Lower leg skin (tissue), 3 donors: ENCODE measurements at regions not wholly inside any gene's neighbourhood (a gene's known extent, or its start where the extent isn't known, plus 50 kb on each side); places are given as distances from the start of the nearest gene placed in this dataset.

Source experiments
- POLR2A ChIP-seq, 2 donors: fragments of 450-650 bp; IDR thresholded peaks; one replicate each; pipeline ENCODE4 v1.6.1; 2016 to 2017; ENCODE audit warnings: antibody characterized with exemption in 2 of 2, mild to moderate bottlenecking in 1 of 2, moderate library complexity in 1 of 2
- TF ChIP-seq, protein P1 (sequence below), 3 donors: fragments of 450-650 bp; IDR thresholded peaks; one replicate each; pipeline ENCODE4 v1.5.1; 2016; ENCODE audit warnings: antibody characterized with exemption in 3 of 3, mild to moderate bottlenecking in 3 of 3, moderate library complexity in 2 of 3

DNA sequence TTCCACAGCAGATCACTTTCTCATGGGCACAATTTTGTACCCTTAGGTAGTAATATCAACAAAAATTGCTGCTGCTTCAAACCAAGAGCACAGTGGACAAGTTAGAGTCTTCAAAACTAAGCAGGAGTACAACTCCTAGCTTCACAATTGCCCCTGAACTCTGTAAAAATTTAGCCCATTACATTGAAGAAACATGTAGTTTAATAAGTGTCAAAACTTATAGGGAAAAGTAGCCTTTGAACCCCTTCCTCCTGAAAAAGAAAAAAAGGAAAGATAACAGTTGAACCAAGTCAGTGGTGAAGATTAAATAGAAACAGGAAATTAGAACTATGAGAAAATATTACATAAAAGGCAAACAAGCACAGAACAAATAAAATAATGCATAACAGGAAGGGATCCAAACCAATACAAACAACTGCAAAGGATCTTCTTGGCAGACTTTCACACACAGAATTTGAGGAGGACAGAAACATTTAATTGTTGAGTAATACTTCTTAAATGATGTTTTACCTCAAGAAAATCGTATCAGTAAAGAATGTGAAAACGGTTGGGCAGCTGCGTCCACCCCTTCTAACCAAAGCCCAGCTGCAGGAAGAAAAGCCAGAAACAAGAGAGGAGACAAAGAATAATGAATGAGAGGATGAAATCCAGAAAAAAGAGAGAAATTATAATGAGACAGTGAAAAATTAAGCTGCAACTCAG lies 636.0 kb downstream of the NR2F1-AS1 start:
- TF ChIP-seq, protein P1, sequence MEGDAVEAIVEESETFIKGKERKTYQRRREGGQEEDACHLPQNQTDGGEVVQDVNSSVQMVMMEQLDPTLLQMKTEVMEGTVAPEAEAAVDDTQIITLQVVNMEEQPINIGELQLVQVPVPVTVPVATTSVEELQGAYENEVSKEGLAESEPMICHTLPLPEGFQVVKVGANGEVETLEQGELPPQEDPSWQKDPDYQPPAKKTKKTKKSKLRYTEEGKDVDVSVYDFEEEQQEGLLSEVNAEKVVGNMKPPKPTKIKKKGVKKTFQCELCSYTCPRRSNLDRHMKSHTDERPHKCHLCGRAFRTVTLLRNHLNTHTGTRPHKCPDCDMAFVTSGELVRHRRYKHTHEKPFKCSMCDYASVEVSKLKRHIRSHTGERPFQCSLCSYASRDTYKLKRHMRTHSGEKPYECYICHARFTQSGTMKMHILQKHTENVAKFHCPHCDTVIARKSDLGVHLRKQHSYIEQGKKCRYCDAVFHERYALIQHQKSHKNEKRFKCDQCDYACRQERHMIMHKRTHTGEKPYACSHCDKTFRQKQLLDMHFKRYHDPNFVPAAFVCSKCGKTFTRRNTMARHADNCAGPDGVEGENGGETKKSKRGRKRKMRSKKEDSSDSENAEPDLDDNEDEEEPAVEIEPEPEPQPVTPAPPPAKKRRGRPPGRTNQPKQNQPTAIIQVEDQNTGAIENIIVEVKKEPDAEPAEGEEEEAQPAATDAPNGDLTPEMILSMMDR (IDR thresholded peaks at IDR 0.05) = no peak
- TF ChIP-seq POLR2A (IDR thresholded peaks at IDR 0.05) = no peak
